Fibroblast of villous mesenchyme (primary cell): ENCODE measurements at regions not wholly inside any gene's neighbourhood (a gene's known extent, or its start where the extent isn't known, plus 50 kb on each side); places are given as distances from the start of the nearest gene placed in this dataset.
A peak's percentile ranks its signal among the peaks of the same experiment; 100 is the strongest.

ENCODE experiments used
- DNase-seq: peaks from one replicate; pipeline ENCODE4 v3.0.0-alpha.2; 2010; ENCODE audit warnings: low read depth
- H3K4me3 ChIP-seq: 2 replicates; pipeline ENCODE4 v1.5.1; 2011; ENCODE audit warnings: low read depth, mild to moderate bottlenecking, low read length
- CTCF ChIP-seq: IDR thresholded peaks from 2 replicates; pipeline ENCODE4 v1.5.1; 2012; ENCODE audit warnings: low read depth, mild to moderate bottlenecking, low read length; ENCODE audit not compliant: insufficient read depth

- DNase-seq = peak; percentile 94
- TF ChIP-seq CTCF = peak; percentile 81
- peak overlapping the region; percentile 12 for H3K4me3 ChIP-seq
Measured at GRCh38 chr13:97109841-97110492, 112.2 kb upstream of the MBNL2 start.

DNA sequence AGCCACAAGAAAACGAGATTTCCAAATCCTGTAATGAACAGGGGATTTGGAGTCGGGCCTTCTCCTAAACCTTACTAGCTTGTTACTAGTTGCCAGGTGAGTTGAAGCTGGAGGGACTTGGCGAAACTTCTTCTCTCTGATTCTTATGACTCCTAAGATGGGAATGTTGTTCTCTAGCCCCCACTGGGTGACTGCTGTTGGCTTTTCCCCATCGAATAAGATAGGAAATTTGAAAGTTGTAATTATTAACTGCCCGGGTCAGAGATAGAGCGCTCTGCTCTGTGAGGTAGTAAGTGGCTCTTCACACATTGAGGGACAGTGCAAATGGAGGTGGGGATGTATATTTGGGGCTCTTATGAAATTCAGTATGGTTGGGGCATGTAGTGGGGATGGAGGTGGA lies 111.2 kb upstream of the MBNL2 start:
- no peak for DNase-seq
- TF ChIP-seq CTCF = no peak
- H3K4me3 ChIP-seq = no peak overlapping the region

- H3K4me3 ChIP-seq = no peak overlapping the region
- TF ChIP-seq CTCF = no peak
- no peak for DNase-seq
Measured at GRCh38 chr13:97111756-97112155, 110.4 kb upstream of the MBNL2 start.

GRCh38 chr13:97112446-97113152 lies 109.5 kb upstream of the MBNL2 start:
- no peak overlapping the region for H3K4me3 ChIP-seq
- TF ChIP-seq CTCF = no peak
- DNase-seq = no peak

DNA sequence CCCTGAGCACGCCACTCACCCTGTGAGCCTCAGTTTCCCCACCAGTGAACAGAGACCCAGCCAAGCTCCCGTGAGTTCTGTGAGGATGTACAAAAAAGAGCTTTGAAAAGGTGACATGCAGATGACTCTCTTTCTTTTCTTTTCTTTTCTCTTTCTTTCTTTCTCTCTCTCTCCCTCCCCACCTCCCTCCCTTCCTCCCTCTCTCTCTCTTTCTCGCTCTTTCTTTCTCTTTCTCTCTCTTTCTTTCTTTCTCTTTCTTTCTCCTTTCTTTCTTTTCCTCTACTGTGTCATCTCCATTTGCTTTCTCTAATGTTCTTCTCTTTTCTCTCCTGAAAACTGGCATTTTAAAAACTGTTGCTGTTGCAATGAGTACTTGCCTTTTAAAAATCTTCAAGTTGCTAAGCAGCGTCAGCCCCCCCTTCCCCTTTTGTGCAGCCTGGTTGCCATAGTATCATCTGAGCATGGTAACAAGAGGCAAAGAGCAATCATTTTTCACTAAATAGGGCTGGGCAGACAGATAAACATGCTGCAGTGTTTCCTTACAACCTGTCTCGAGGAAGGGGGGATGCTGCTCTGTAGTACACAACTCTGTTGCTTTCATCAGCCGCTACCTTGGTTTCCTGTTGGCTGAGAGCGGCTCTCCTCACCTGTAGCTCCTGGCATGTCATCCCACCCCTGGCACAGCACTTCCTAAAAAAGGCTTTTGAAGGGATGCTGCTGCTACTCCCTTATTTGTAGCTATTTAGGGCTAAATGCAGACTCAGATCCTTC lies 108.7 kb upstream of the MBNL2 start:
- no peak for TF ChIP-seq CTCF
- H3K4me3 ChIP-seq = no peak overlapping the region
- no peak for DNase-seq

GRCh38 chr13:97114651-97115050 lies 107.5 kb upstream of the MBNL2 start:
- no peak for TF ChIP-seq CTCF
- no peak overlapping the region for H3K4me3 ChIP-seq

More at GRCh38 chr13:97114651-97115050, 107.5 kb upstream of the MBNL2 start:
- DNase-seq = no peak
